ENCODE measurements at regions not wholly inside any gene's neighbourhood (a gene's known extent, or its start where the extent isn't known, plus 50 kb on each side); places are given as distances from the start of the nearest gene placed in this dataset.

- no peak for TF ChIP-seq CTCF (IDR thresholded peaks at IDR 0.05)
- no peak for TF ChIP-seq EP300 (IDR thresholded peaks at IDR 0.05; ENCODE audit: low read depth)
- no peak for TF ChIP-seq POLR2A (IDR thresholded peaks at IDR 0.05)
- no peak for TF ChIP-seq POLR2AphosphoS5 (IDR thresholded peaks at IDR 0.05)
- no peak for DNase-seq
- in situ Hi-C loops (cut with MboI; ENCODE audit: low pct_ligation_motif_present in 1 of 4, low pct_unique_long_range_greater_than_20kb in 1 of 4, low sequenced_read_pairs in 3 of 4): no loop called here
Observed at GRCh38 chrX:124910611-124911010, 409.1 kb upstream of the TEX13C start.

GRCh38 chrX:124917011-124917410 is 402.7 kb upstream of the TEX13C start:
- Histone ChIP-seq H3K27me3 (no peaks in the 10 kb centered on the region), H3K27ac (no peak overlapping the region), H3K4me1 (no peaks in the 10 kb centered on the region), H3K4me3 (no peak overlapping the region), H3K9me3 (no peaks in the 10 kb centered on the region), H3K36me3 (no peaks in the 10 kb centered on the region)
- DNase-seq: no peak
- TF ChIP-seq CTCF (IDR thresholded peaks at IDR 0.05) (no peak), EP300 (IDR thresholded peaks at IDR 0.05; ENCODE audit: low read depth) (no peak), POLR2A (IDR thresholded peaks at IDR 0.05) (no peak), POLR2AphosphoS5 (IDR thresholded peaks at IDR 0.05) (no peak)
- intact Hi-C loops (cut with DNase I; ENCODE audit: low total_unique reads) (no loop called here), in situ Hi-C loops (cut with MboI; ENCODE audit: low pct_ligation_motif_present in 1 of 4, low pct_unique_long_range_greater_than_20kb in 1 of 4, low sequenced_read_pairs in 3 of 4) (no loop called here)
- 92% methylated on average over 2 of the region's 2 CpGs; no CpG with 5 or more reads in 1 of the 2 donors for WGBS, 2 donors (ENCODE audit: low coverage in 1 of 2)

More at GRCh38 chrX:124910611-124911010, 409.1 kb upstream of the TEX13C start:
- H3K9me3 ChIP-seq: no peaks in the 10 kb centered on the region
- H3K27me3 ChIP-seq: no peaks in the 10 kb centered on the region
- no peak overlapping the region for H3K4me3 ChIP-seq
- H3K36me3 ChIP-seq: no peaks in the 10 kb centered on the region
- 65% methylated on average over 4 of the region's 4 CpGs; no CpG with 5 or more reads in 1 of the 2 donors for WGBS, 2 donors (ENCODE audit: low coverage in 1 of 2)
- intact Hi-C loops (cut with DNase I; ENCODE audit: low total_unique reads): no loop called here
- no peaks in the 10 kb centered on the region for H3K4me1 ChIP-seq
- H3K27ac ChIP-seq: no peak overlapping the region

GRCh38 chrX:124925681-124926080 is 394.0 kb upstream of the TEX13C start:
- Histone ChIP-seq H3K36me3 (no peaks in the 10 kb centered on the region), H3K27me3 (no peaks in the 10 kb centered on the region), H3K27ac (no peak overlapping the region), H3K4me3 (no peak overlapping the region), H3K9me3 (no peaks in the 10 kb centered on the region), H3K4me1 (no peaks in the 10 kb centered on the region)
- WGBS, 2 donors (ENCODE audit: low coverage in 1 of 2): 17 to 63% methylated on average over 1 of the region's 1 CpG
- DNase-seq: no peak
- in situ Hi-C loops (cut with MboI; ENCODE audit: low pct_ligation_motif_present in 1 of 4, low pct_unique_long_range_greater_than_20kb in 1 of 4, low sequenced_read_pairs in 3 of 4): no loop called here
- intact Hi-C loops (cut with DNase I; ENCODE audit: low total_unique reads): no loop called here
- TF ChIP-seq POLR2A (IDR thresholded peaks at IDR 0.05) (no peak), POLR2AphosphoS5 (IDR thresholded peaks at IDR 0.05) (no peak), EP300 (IDR thresholded peaks at IDR 0.05; ENCODE audit: low read depth) (no peak), CTCF (IDR thresholded peaks at IDR 0.05) (no peak)

- Histone ChIP-seq H3K36me3 (no peaks in the 10 kb centered on the region), H3K9me3 (no peaks in the 10 kb centered on the region), H3K27ac (no peak overlapping the region), H3K4me1 (no peaks in the 10 kb centered on the region), H3K27me3 (no peaks in the 10 kb centered on the region), H3K4me3 (no peak overlapping the region)
- in situ Hi-C loops (cut with MboI; ENCODE audit: low pct_ligation_motif_present in 1 of 4, low pct_unique_long_range_greater_than_20kb in 1 of 4, low sequenced_read_pairs in 3 of 4) (no loop called here), intact Hi-C loops (cut with DNase I; ENCODE audit: low total_unique reads) (no loop called here)
- TF ChIP-seq EP300 (IDR thresholded peaks at IDR 0.05; ENCODE audit: low read depth) (no peak), POLR2A (IDR thresholded peaks at IDR 0.05) (no peak), POLR2AphosphoS5 (IDR thresholded peaks at IDR 0.05) (no peak), CTCF (IDR thresholded peaks at IDR 0.05) (no peak)
- no peak for DNase-seq
- 45 to 83% methylated on average over 1 to 3 of the region's 3 CpGs for WGBS, 2 donors (ENCODE audit: low coverage in 1 of 2)
Observed at GRCh38 chrX:124931241-124931640, 388.4 kb upstream of the TEX13C start.

Measured in transverse colon (tissue), 4 donors.